Activated CD8-positive, alpha-beta memory T cell treated with anti-CD3 and anti-CD28 coated beads, Interleukin-2, amount 50 U/mL, for 24 hours (primary cell): ENCODE measurements at regions not wholly inside any gene's neighbourhood (a gene's known extent, or its start where the extent isn't known, plus 50 kb on each side); places are given as distances from the start of the nearest gene placed in this dataset.

Experiments
- DNase-seq: peaks from one replicate; pipeline ENCODE4 v3.0.0-alpha.2; 2020; ENCODE audit errors: extremely low read depth

- DNase-seq = no peak
These were observed 161.3 kb downstream of the ZNF608 start for GRCh38 chr5:124584991-124585715.

- DNase-seq = no peak
These were observed 162.7 kb downstream of the ZNF608 start for GRCh38 chr5:124583469-124584350.

GRCh38 chr5:124582561-124582840 lies 163.9 kb downstream of the ZNF608 start:
- no peak for DNase-seq

- no peak for DNase-seq
These were observed 164.5 kb downstream of the ZNF608 start for GRCh38 chr5:124581738-124582560.

GRCh38 chr5:124580925-124581737 lies 165.3 kb downstream of the ZNF608 start:
- DNase-seq = no peak

- DNase-seq = no peak
These were observed 165.9 kb downstream of the ZNF608 start for GRCh38 chr5:124580512-124580911.

GRCh38 chr5:124576848-124577409 lies 169.5 kb downstream of the ZNF608 start:
- no peak for DNase-seq

- no peak for DNase-seq
These were observed 170.7 kb downstream of the ZNF608 start for GRCh38 chr5:124575725-124576124.

GRCh38 chr5:124574521-124575436 lies 171.7 kb downstream of the ZNF608 start:
- DNase-seq = no peak

GRCh38 chr5:124572971-124573370 lies 173.5 kb downstream of the ZNF608 start:
- no peak for DNase-seq

GRCh38 chr5:124570285-124571035 lies 176.0 kb downstream of the ZNF608 start:
- no peak for DNase-seq

- no peak for DNase-seq
These were observed 179.5 kb downstream of the ZNF608 start for GRCh38 chr5:124566875-124567450.

- DNase-seq = no peak
These were observed 185.0 kb downstream of the ZNF608 start for GRCh38 chr5:124561451-124561850.

- DNase-seq = no peak
These were observed 186.1 kb downstream of the ZNF608 start for GRCh38 chr5:124560370-124560769.

- no peak for DNase-seq
These were observed 188.7 kb downstream of the ZNF608 start for GRCh38 chr5:124557761-124558160.

- no peak for DNase-seq
These were observed 191.5 kb downstream of the ZNF608 start for GRCh38 chr5:124554746-124555578.

- DNase-seq = no peak
These were observed 192.5 kb downstream of the ZNF608 start for GRCh38 chr5:124553911-124554310.

GRCh38 chr5:124552526-124552925 lies 193.9 kb downstream of the ZNF608 start:
- DNase-seq = no peak
